GM12878 (cell line): ENCODE measurements at regions not wholly inside any gene's neighbourhood (a gene's known extent, or its start where the extent isn't known, plus 50 kb on each side); places are given as distances from the start of the nearest gene placed in this dataset.

Experiments
- ATAC-seq: fragments of 200-7000 bp; cut with Tn5 transposase; 3 replicates; pipeline ENCODE4 v1.9.1; 2020; ENCODE audit warnings: mild to moderate bottlenecking, moderate library complexity
- BruUV-seq: library from RNA; stranded (reverse); fragments of 400-500 nt; replicated peaks from 2 replicates; lab custom pipeline; 2021; lab: Mats Ljungman, UMichigan
- CTCF ChIA-PET: fragments of 300-600 bp; sonication (Branson Sonifier 250); formaldehyde crosslinking; extraction: SDS; loops from one replicate; lab custom pipeline; 2021; ENCODE audit warnings: inconsistent platforms; lab: Yijun Ruan, JAX
- POLR2A ChIA-PET: fragments of 350-600 bp; formaldehyde crosslinking; extraction: SDS; loops from one replicate; lab custom pipeline; 2021; ENCODE audit warnings: inconsistent platforms; lab: Charles Lee
- RAD21 ChIA-PET: fragments of 300-600 bp; sonication (Branson Sonifier 250); formaldehyde crosslinking; loops from one replicate; lab custom pipeline; 2023; ENCODE audit warnings: antibody characterized with exemption; ENCODE audit not compliant: unreplicated experiment; lab: Charles Lee
- SMC1A ChIA-PET: fragments of 300-600 bp; sonication (Branson Sonifier 250); formaldehyde crosslinking; loops from one replicate; lab custom pipeline; 2023; ENCODE audit not compliant: unreplicated experiment, uncharacterized antibody; lab: Charles Lee
- DNase-seq: peaks from one replicate; pipeline ENCODE4 v3.0.0-alpha.2; 2011; ENCODE audit warnings: low read depth, low spot score
- FAIRE-seq: peaks from 3 replicates; lab custom pipeline; 2011; peaks lifted over from hg19 to GRCh38; lab: Jason Lieb, UNC
- H2AFZ ChIP-seq: 2 replicates; pipeline ENCODE4 v1.6.0; 2011; ENCODE audit warnings: low read depth, low read length, control low read depth; ENCODE audit not compliant: control insufficient read depth
- H3K27ac ChIP-seq: 2 replicates; pipeline ENCODE4 v1.5.1; 2011; ENCODE audit warnings: control low read depth; ENCODE audit not compliant: control insufficient read depth, insufficient read depth
- H3K27me3 ChIP-seq, 2 experiments: replicated peaks in 1 of 2; 2 replicates each; pipeline versions ENCODE4 v1.6.0 to v1.6.1; 2011; ENCODE audit warnings: low read length in 1 of 2; ENCODE audit not compliant: control insufficient read depth in 2 of 2, insufficient read depth in 2 of 2
- H3K36me3 ChIP-seq, 2 experiments: 2 replicates each; pipeline ENCODE4 v1.5.1; 2011; ENCODE audit warnings: low read length in 1 of 2; ENCODE audit not compliant: control insufficient read depth in 2 of 2, insufficient read depth in 2 of 2
- H3K4me1 ChIP-seq: 2 replicates; pipeline ENCODE4 v1.6.1; 2011; ENCODE audit warnings: mild to moderate bottlenecking, low read length, moderate library complexity, mixed read lengths; ENCODE audit not compliant: control insufficient read depth, insufficient read depth
- H3K4me2 ChIP-seq: 2 replicates; pipeline ENCODE4 v1.6.0; 2011; ENCODE audit warnings: control low read depth; ENCODE audit not compliant: control insufficient read depth, insufficient read depth
- H3K4me3 ChIP-seq: fragments of 200-600 bp; sonication (generic); 2 replicates; pipeline ENCODE4 v1.5.1; 2016
- H3K79me2 ChIP-seq: 2 replicates; pipeline ENCODE4 v1.6.0; 2011; ENCODE audit warnings: low read length; ENCODE audit not compliant: control insufficient read depth, insufficient read depth
- H3K9ac ChIP-seq: 2 replicates; pipeline ENCODE4 v1.8.0; 2011; ENCODE audit warnings: low read length, control low read depth, mixed read lengths; ENCODE audit not compliant: control insufficient read depth, insufficient read depth
- H3K9me3 ChIP-seq: replicated peaks from 3 replicates; pipeline ENCODE4 v1.5.1; 2011; ENCODE audit warnings: mild to moderate bottlenecking, low read length; ENCODE audit not compliant: control insufficient read depth, insufficient read depth
- H4K20me1 ChIP-seq: 2 replicates; pipeline ENCODE4 v1.6.0; 2011; ENCODE audit not compliant: control insufficient read depth, insufficient read depth
- BMI1 ChIP-seq: fragments of 450-650 bp; IDR thresholded peaks from 2 replicates; pipeline ENCODE4 v1.6.1; 2016; ENCODE audit warnings: mild to moderate bottlenecking, moderate library complexity, borderline replicate concordance
- CBX3 ChIP-seq: fragments of 200-600 bp; sonication (generic); IDR thresholded peaks from 2 replicates; pipeline ENCODE4 v1.6.1; 2016; ENCODE audit warnings: low read depth, borderline replicate concordance
- CREM ChIP-seq: IDR thresholded peaks from 2 replicates; pipeline ENCODE4 v1.6.1; 2014; ENCODE audit warnings: antibody characterized with exemption, low read depth
- ESRRA ChIP-seq: IDR thresholded peaks from 2 replicates; pipeline ENCODE4 v1.6.1; 2012; ENCODE audit warnings: mild to moderate bottlenecking, low read length, improper control_type of control experiment
- JUNB ChIP-seq: IDR thresholded peaks from 2 replicates; pipeline ENCODE4 v1.6.1; 2016; ENCODE audit warnings: antibody characterized with exemption, mild to moderate bottlenecking
- MYC ChIP-seq: IDR thresholded peaks from 2 replicates; pipeline ENCODE4 v1.6.1; 2011; ENCODE audit warnings: mild to moderate bottlenecking, low read length, moderate library complexity, inconsistent platforms; ENCODE audit not compliant: insufficient read depth, insufficient replicate concordance, insufficient read length, severe bottlenecking
- NRF1 ChIP-seq: conservative IDR thresholded peaks from 2 replicates; pipeline ENCODE4 v1.6.1; 2011; ENCODE audit warnings: mild to moderate bottlenecking, low read depth, low read length, improper control_type of control experiment
- POLR2A ChIP-seq: IDR thresholded peaks from 2 replicates; pipeline ENCODE4 v1.6.1; 2011; ENCODE audit warnings: low read depth, mild to moderate bottlenecking, low read length
- POU2F2 ChIP-seq: IDR thresholded peaks from 3 replicates; pipeline ENCODE4 v1.6.1; 2011; ENCODE audit warnings: low read depth, mild to moderate bottlenecking, low read length, borderline replicate concordance
- RB1 ChIP-seq: fragments of 450-650 bp; formaldehyde crosslinking; IDR thresholded peaks from 2 replicates; pipeline ENCODE4 v1.6.1; 2017; ENCODE audit warnings: mild to moderate bottlenecking, borderline replicate concordance
- SMAD1 ChIP-seq: fragments of 450-650 bp; IDR thresholded peaks from 2 replicates; pipeline ENCODE4 v1.6.1; 2018; ENCODE audit warnings: mild to moderate bottlenecking, low read depth; ENCODE audit not compliant: partially characterized antibody
- STAT3 ChIP-seq: IDR thresholded peaks from 2 replicates; pipeline ENCODE4 v1.6.1; 2011; ENCODE audit warnings: low read depth, low read length, improper control_type of control experiment
- ZSCAN29 ChIP-seq: fragments of 450-650 bp; IDR thresholded peaks from 2 replicates; pipeline ENCODE4 v1.6.1; 2017; ENCODE audit warnings: mild to moderate bottlenecking, moderate library complexity
- WGBS: methylation state at CpG from one replicate; pipeline ENCODE4 v1.1.6; 2016; ENCODE audit warnings: low lambda C conversion rate; ENCODE audit not compliant: insufficient replicate concordance, insufficient coverage; ENCODE audit errors: missing lambda C conversion rate; 5-methylcytosine and 5-hydroxymethylcytosine counted together
- in situ Hi-C: fragments of 300-500 bp; cut with MboI; formaldehyde crosslinking; loops from 9 replicates; pipeline ENCODE4 v1.14.3; 2018; ENCODE audit warnings: mixed read lengths
- intact Hi-C: fragments of 100-400 bp; cut with micrococcal nuclease; formaldehyde crosslinking; loops from one replicate; pipeline ENCODE4 v1.14.2; 2022; ENCODE audit not compliant: unreplicated experiment
- TF ChIP-seq, protein P1 (sequence below): fragments of 450-650 bp; IDR thresholded peaks from 2 replicates; pipeline ENCODE4 v1.6.1; 2016; ENCODE audit warnings: mild to moderate bottlenecking, moderate library complexity, borderline replicate concordance
- TF ChIP-seq, protein P2 (sequence below): fragments of 450-650 bp; formaldehyde crosslinking; IDR thresholded peaks from 2 replicates; pipeline ENCODE4 v1.4.0; 2020; ENCODE audit warnings: mild to moderate bottlenecking, moderate library complexity

GRCh38 chr4:115927382-115927781 is 814.0 kb upstream of the NDST4 start (continued):
- no peak for TF ChIP-seq RB1

- in situ Hi-C loops: no loop called here
- POLR2A ChIA-PET: no interaction called here
- FAIRE-seq (no peak), ATAC-seq (peak; percentile 43), DNase-seq (no peak)
- WGBS: 0% methylated on average over 1 of the region's 1 CpG
- H3K4me2 ChIP-seq: no peak overlapping the region
- no peak overlapping the region for H3K4me3 ChIP-seq
- SMC1A ChIA-PET: no interaction called here
- no peaks in the 10 kb centered on the region for H3K79me2 ChIP-seq
- no peaks in the 10 kb centered on the region for H3K27me3 ChIP-seq
- BruUV-seq: no TSS peak
- no peaks in the 10 kb centered on the region for H4K20me1 ChIP-seq
- H2AFZ ChIP-seq: no peak overlapping the region
- no peaks in the 10 kb centered on the region for H3K36me3 ChIP-seq
- H3K9me3 ChIP-seq: no peaks in the 10 kb centered on the region
- no peaks in the 10 kb centered on the region for H3K4me1 ChIP-seq
- intact Hi-C loops: no loop called here
- CTCF ChIA-PET: no interaction called here
- no peak overlapping the region for H3K27ac ChIP-seq
- RAD21 ChIA-PET: no interaction called here
- no peak overlapping the region for H3K9ac ChIP-seq
- TF ChIP-seq CREM: no peak
- TF ChIP-seq NRF1: no peak
- no peak for TF ChIP-seq BMI1
- TF ChIP-seq ZSCAN29: no peak
- TF ChIP-seq, protein P1, sequence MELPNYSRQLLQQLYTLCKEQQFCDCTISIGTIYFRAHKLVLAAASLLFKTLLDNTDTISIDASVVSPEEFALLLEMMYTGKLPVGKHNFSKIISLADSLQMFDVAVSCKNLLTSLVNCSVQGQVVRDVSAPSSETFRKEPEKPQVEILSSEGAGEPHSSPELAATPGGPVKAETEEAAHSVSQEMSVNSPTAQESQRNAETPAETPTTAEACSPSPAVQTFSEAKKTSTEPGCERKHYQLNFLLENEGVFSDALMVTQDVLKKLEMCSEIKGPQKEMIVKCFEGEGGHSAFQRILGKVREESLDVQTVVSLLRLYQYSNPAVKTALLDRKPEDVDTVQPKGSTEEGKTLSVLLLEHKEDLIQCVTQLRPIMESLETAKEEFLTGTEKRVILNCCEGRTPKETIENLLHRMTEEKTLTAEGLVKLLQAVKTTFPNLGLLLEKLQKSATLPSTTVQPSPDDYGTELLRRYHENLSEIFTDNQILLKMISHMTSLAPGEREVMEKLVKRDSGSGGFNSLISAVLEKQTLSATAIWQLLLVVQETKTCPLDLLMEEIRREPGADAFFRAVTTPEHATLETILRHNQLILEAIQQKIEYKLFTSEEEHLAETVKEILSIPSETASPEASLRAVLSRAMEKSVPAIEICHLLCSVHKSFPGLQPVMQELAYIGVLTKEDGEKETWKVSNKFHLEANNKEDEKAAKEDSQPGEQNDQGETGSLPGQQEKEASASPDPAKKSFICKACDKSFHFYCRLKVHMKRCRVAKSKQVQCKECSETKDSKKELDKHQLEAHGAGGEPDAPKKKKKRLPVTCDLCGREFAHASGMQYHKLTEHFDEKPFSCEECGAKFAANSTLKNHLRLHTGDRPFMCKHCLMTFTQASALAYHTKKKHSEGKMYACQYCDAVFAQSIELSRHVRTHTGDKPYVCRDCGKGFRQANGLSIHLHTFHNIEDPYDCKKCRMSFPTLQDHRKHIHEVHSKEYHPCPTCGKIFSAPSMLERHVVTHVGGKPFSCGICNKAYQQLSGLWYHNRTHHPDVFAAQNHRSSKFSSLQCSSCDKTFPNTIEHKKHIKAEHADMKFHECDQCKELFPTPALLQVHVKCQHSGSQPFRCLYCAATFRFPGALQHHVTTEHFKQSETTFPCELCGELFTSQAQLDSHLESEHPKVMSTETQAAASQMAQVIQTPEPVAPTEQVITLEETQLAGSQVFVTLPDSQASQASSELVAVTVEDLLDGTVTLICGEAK: no peak
- TF ChIP-seq, protein P2, sequence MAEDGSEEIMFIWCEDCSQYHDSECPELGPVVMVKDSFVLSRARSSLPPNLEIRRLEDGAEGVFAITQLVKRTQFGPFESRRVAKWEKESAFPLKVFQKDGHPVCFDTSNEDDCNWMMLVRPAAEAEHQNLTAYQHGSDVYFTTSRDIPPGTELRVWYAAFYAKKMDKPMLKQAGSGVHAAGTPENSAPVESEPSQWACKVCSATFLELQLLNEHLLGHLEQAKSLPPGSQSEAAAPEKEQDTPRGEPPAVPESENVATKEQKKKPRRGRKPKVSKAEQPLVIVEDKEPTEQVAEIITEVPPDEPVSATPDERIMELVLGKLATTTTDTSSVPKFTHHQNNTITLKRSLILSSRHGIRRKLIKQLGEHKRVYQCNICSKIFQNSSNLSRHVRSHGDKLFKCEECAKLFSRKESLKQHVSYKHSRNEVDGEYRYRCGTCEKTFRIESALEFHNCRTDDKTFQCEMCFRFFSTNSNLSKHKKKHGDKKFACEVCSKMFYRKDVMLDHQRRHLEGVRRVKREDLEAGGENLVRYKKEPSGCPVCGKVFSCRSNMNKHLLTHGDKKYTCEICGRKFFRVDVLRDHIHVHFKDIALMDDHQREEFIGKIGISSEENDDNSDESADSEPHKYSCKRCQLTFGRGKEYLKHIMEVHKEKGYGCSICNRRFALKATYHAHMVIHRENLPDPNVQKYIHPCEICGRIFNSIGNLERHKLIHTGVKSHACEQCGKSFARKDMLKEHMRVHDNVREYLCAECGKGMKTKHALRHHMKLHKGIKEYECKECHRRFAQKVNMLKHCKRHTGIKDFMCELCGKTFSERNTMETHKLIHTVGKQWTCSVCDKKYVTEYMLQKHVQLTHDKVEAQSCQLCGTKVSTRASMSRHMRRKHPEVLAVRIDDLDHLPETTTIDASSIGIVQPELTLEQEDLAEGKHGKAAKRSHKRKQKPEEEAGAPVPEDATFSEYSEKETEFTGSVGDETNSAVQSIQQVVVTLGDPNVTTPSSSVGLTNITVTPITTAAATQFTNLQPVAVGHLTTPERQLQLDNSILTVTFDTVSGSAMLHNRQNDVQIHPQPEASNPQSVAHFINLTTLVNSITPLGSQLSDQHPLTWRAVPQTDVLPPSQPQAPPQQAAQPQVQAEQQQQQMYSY (CRISPR knock-in tag): no peak
- TF ChIP-seq POU2F2: no peak
- TF ChIP-seq STAT3: no peak
- TF ChIP-seq ESRRA: no peak
- no peak for TF ChIP-seq SMAD1
- TF ChIP-seq POLR2A: no peak
- no peak for TF ChIP-seq CBX3
- TF ChIP-seq JUNB: peak; percentile 57; the same call in 1 of the 2 replicates
- no peak for TF ChIP-seq MYC
Observed at GRCh38 chr4:115923152-115923551, 809.7 kb upstream of the NDST4 start.
